IPS DF 6.9 (cell line): ENCODE measurements at regions not wholly inside any gene's neighbourhood (a gene's known extent, or its start where the extent isn't known, plus 50 kb on each side); places are given as distances from the start of the nearest gene placed in this dataset.
A peak's percentile ranks its signal among the peaks of the same experiment; 100 is the strongest.

ENCODE experiments used
- DNase-seq: peaks from one replicate; pipeline ENCODE4 v3.0.0-alpha.2; 2013; ENCODE audit warnings: low read depth, low spot score
- H3K27ac ChIP-seq: one replicate; pipeline ENCODE4 v1.5.1; 2013; ENCODE audit warnings: low read length, control low read depth
- H3K27me3 ChIP-seq: 2 replicates; pipeline ENCODE4 v1.6.1; 2013; ENCODE audit warnings: mild to moderate bottlenecking, low read length; ENCODE audit not compliant: control insufficient read depth, insufficient read depth
- H3K36me3 ChIP-seq: 2 replicates; pipeline ENCODE4 v1.6.1; 2013; ENCODE audit warnings: low read length; ENCODE audit not compliant: control insufficient read depth, insufficient read depth
- H3K4me1 ChIP-seq: 2 replicates; pipeline ENCODE4 v1.6.1; 2013; ENCODE audit warnings: low read length; ENCODE audit not compliant: control insufficient read depth, insufficient read depth
- H3K4me3 ChIP-seq: 2 replicates; pipeline ENCODE4 v1.5.1; 2013; ENCODE audit warnings: mild to moderate bottlenecking, low read length
- H3K9me3 ChIP-seq: 2 replicates; pipeline ENCODE4 v1.6.1; 2013; ENCODE audit warnings: low read length, inconsistent platforms; ENCODE audit not compliant: control insufficient read depth, insufficient read depth
- WGBS: extraction: QIAGEN DNeasy Blood & Tissue Kit; methylation state at CpG from one replicate; pipeline ENCODE4 v1.1.7; 2013; ENCODE audit warnings: mixed read lengths, missing lambda C conversion rate; ENCODE audit not compliant: insufficient read length, insufficient coverage; 5-methylcytosine and 5-hydroxymethylcytosine counted together

GRCh38 chr11:88231894-88232482 is 56.7 kb upstream of the RAB38 start:
- Histone ChIP-seq H3K27ac (no peak overlapping the region), H3K4me3 (no peak overlapping the region), H3K9me3 (no peaks in the 10 kb centered on the region), H3K4me1 (no peaks in the 10 kb centered on the region), H3K36me3 (no peaks in the 10 kb centered on the region), H3K27me3 (no peaks in the 10 kb centered on the region)
- no CpG with 5 or more reads among the region's 5 CpGs for WGBS
- DNase-seq, result peak; percentile 31

GRCh38 chr11:88229303-88229702 is 54.1 kb upstream of the RAB38 start:
- Histone ChIP-seq H3K36me3 (no peaks in the 10 kb centered on the region), H3K4me1 (no peaks in the 10 kb centered on the region), H3K27me3 (no peaks in the 10 kb centered on the region), H3K4me3 (no peak overlapping the region), H3K9me3 (no peaks in the 10 kb centered on the region), H3K27ac (no peak overlapping the region)
- no peak for DNase-seq
